ENCODE measurements at regions not wholly inside any gene's neighbourhood (a gene's known extent, or its start where the extent isn't known, plus 50 kb on each side); places are given as distances from the start of the nearest gene placed in this dataset.

GRCh38 chr5:22998774-22999173 is 145.6 kb upstream of the CDH12 start:
- TF ChIP-seq YY1 (IDR thresholded peaks at IDR 0.05; ENCODE audit: insufficient read depth, insufficient read length) (no peak), SUZ12 (IDR thresholded peaks at IDR 0.05; ENCODE audit: extremely low read depth, insufficient read depth, insufficient read length) (no peak)

Measured in NT2/D1 (cell line).